ENCODE measurements at regions not wholly inside any gene's neighbourhood (a gene's known extent, or its start where the extent isn't known, plus 50 kb on each side); places are given as distances from the start of the nearest gene placed in this dataset.
A peak's percentile ranks its signal among the peaks of the same experiment; 100 is the strongest.
"Not testable (repeated sequence)": the region's sequence is repeated elsewhere in the genome, so short reads cannot be mapped to it uniquely, and the experiment has no call there.

DNA sequence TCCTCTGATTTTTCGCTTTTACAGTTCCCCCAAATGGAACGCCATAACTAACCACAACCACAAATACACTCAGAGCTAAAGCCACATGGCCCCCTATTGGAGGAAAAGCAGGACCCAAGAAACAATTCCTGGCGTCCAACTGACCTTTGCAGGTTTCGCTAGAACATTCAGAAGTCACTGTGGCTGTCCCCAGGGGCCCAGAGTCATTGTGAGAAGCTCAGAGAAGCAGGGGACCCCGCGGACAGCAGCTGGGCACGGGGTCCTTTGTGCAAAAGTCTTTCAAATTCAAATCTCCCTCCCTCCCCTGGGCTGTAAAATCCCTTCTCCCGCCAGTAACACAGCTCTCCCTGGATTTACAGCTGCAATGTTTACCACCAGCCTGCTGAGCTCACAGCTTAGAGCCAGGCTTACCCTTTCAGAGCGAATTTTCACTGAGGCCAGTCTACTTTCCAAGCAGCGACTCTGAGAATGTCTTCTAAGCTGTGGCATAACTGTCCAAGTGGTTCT is 214.8 kb downstream of the CRLF2 start:
- Histone ChIP-seq H3K9ac (no peak overlapping the region), H3K36me3 (ENCODE audit: control insufficient read depth, insufficient read depth, low read length) (no peaks in the 10 kb centered on the region)
- TF ChIP-seq, protein P1, sequence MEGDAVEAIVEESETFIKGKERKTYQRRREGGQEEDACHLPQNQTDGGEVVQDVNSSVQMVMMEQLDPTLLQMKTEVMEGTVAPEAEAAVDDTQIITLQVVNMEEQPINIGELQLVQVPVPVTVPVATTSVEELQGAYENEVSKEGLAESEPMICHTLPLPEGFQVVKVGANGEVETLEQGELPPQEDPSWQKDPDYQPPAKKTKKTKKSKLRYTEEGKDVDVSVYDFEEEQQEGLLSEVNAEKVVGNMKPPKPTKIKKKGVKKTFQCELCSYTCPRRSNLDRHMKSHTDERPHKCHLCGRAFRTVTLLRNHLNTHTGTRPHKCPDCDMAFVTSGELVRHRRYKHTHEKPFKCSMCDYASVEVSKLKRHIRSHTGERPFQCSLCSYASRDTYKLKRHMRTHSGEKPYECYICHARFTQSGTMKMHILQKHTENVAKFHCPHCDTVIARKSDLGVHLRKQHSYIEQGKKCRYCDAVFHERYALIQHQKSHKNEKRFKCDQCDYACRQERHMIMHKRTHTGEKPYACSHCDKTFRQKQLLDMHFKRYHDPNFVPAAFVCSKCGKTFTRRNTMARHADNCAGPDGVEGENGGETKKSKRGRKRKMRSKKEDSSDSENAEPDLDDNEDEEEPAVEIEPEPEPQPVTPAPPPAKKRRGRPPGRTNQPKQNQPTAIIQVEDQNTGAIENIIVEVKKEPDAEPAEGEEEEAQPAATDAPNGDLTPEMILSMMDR (IDR thresholded peaks at IDR 0.05) = no peak

DNA sequence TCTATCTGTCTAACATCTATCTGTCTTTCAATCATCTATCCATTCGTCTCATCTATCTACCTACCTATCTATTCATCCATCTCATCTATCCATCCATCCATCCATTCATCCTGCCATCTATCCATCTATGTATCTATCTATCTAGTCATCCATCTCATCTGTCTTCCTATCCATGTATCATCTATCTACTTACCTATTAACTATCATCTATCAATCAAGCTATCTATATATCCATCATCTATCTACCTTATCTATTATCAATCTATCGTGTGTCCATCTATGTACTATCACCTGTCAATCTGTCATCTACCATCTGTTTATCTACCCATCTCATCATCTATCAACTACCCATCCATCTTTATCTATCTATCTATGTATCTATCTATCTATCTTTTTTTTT is 217.7 kb downstream of the CRLF2 start:
- Histone ChIP-seq H3K36me3 (ENCODE audit: control insufficient read depth, insufficient read depth, low read length) (no peaks in the 10 kb centered on the region), H3K79me2 (no peaks in the 10 kb centered on the region), H3K9ac (no peak overlapping the region), H3K27me3 (ENCODE audit: control insufficient read depth, insufficient read depth, low read length) (no peaks in the 10 kb centered on the region), H3K27ac (no peak overlapping the region), H3K4me3 (ENCODE audit: low read depth, low read length) (no peak overlapping the region), H3K4me1 (no peaks in the 10 kb centered on the region), H3K4me2 (ENCODE audit: low read length) (no peak overlapping the region), H3K9me3 (ENCODE audit: control insufficient read depth, low read length) (no peaks in the 10 kb centered on the region), H2AFZ (no peak overlapping the region)
- TF ChIP-seq, protein P1 (IDR thresholded peaks at IDR 0.05) = no peak

More for the DNA sequence above, 214.8 kb downstream of the CRLF2 start:
- H2AFZ ChIP-seq = no peak overlapping the region
- no peak overlapping the region for H3K4me2 ChIP-seq (ENCODE audit: low read length)
- H3K4me3 ChIP-seq (ENCODE audit: low read depth, low read length) = no peak overlapping the region
- no peaks in the 10 kb centered on the region for H3K79me2 ChIP-seq
- H3K27me3 ChIP-seq (ENCODE audit: control insufficient read depth, insufficient read depth, low read length) = no peaks in the 10 kb centered on the region
- H3K9me3 ChIP-seq (ENCODE audit: control insufficient read depth, low read length) = no peaks in the 10 kb centered on the region
- H3K4me1 ChIP-seq = no peaks in the 10 kb centered on the region
- no peak overlapping the region for H3K27ac ChIP-seq

DNA sequence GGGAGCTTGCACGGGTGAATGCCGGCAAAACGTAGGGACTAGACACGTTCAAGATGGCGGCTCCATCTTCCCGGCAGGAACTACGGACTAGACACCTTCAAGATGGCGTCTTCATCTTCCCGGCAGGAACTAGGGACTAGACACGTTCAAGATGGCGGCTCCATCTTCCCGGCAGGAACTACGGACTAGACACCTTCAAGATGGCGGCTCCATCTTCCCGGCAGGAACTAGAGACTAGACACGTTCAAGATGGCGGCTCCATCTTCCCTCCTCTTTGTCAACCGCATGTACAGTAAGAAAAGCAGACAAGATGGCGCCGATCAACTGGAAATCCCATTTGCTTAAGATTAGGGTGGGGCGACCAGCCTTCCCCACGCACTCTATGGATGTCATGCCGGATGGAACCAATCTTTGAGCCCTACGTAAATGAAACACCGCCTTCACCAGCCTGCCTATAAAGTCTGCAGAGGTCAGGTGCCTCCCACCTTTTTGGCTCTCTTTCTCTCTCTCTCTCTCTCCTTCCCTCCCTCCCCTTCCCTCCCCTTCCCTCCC is 222.4 kb downstream of the CRLF2 start:
- H3K27ac ChIP-seq = no peak overlapping the region
- no peaks in the 10 kb centered on the region for H3K27me3 ChIP-seq (ENCODE audit: control insufficient read depth, insufficient read depth, low read length)
- TF ChIP-seq, protein P1 (IDR thresholded peaks at IDR 0.05) = no peak
- H3K9me3 ChIP-seq (ENCODE audit: control insufficient read depth, low read length) = no peaks in the 10 kb centered on the region
- peak overlapping the region; percentile 40 for H3K4me3 ChIP-seq (ENCODE audit: low read depth, low read length)
- no peak overlapping the region for H3K9ac ChIP-seq
- H2AFZ ChIP-seq = no peak overlapping the region
- no peaks in the 10 kb centered on the region for H3K79me2 ChIP-seq
- H3K36me3 ChIP-seq (ENCODE audit: control insufficient read depth, insufficient read depth, low read length) = no peaks in the 10 kb centered on the region
- H3K4me1 ChIP-seq = no peaks in the 10 kb centered on the region
- H3K4me2 ChIP-seq (ENCODE audit: low read length) = peak overlapping the region; percentile 42

DNA sequence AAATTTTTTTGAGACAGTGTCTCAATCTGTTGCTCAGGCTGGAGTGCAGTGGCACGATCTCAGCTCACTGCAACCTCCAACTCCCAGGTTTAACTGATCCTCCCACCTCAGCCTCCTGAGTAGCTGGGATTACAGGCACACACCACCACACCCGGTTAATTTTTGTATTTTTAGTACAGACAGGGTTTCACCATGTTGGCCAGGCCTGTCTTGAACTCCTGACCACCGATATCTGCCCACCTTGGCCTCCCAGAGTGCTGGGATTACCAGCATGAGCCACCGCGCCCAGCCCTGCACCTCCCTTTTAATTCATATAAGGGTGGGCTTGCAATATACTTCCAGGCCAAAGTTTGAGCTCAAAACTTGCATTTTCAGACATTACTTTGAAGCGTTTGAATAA is 223.9 kb downstream of the CRLF2 start:
- H3K36me3 ChIP-seq (ENCODE audit: control insufficient read depth, insufficient read depth, low read length); H3K79me2 ChIP-seq; H3K4me3 ChIP-seq (ENCODE audit: low read depth, low read length); H3K4me2 ChIP-seq (ENCODE audit: low read length); H2AFZ ChIP-seq; H3K9me3 ChIP-seq (ENCODE audit: control insufficient read depth, low read length); H3K27ac ChIP-seq; H3K9ac ChIP-seq; H3K27me3 ChIP-seq (ENCODE audit: control insufficient read depth, insufficient read depth, low read length); H3K4me1 ChIP-seq: not testable (repeated sequence)

DNA sequence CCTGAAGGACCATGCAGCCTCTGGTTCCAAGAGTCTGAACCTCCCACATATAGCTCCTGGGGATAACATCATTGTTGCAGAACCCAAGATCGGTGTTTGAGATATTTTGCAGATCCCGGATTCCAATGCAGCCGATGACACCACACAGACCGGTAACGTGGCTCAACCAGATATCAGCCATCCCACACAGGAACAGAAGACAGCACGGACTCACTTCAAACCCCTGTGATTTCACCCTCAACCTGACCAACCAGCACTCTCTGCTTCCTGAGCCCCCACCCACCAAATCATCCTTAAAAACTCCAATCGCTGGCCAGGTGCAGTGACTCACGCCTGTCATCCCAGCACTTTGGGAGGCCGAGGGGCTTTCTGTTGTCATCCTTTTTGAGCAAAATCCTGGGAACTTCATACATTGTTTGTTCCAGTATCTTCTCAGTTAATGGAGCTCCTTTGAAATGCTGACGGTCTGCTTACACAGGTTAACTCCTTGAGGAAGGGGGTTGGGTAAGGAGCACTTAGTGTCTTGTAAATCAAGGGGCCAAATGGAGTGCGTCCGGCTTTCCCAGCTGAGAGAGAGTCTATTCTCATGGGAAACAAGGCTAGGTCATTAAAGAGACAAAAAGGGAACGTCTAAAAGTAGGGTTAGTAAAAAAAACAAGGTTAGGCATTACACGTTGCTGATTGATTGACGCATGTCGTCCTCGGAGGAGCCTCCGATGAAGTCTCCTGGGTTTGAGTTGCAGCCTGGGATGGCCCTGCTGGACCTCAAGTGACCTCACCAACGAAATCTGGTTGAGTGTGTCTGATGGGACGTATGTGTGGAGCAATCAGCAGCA is 230.4 kb downstream of the CRLF2 start:
- TF ChIP-seq, protein P1 (IDR thresholded peaks at IDR 0.05) = no peak
- H3K79me2 ChIP-seq = no peaks in the 10 kb centered on the region
- H2AFZ ChIP-seq = no peak overlapping the region

More for the DNA sequence above, 230.4 kb downstream of the CRLF2 start:
- Histone ChIP-seq H3K27ac (no peak overlapping the region), H3K9ac (no peak overlapping the region), H3K9me3 (ENCODE audit: control insufficient read depth, low read length) (no peaks in the 10 kb centered on the region), H3K4me3 (ENCODE audit: low read depth, low read length) (no peak overlapping the region), H3K36me3 (ENCODE audit: control insufficient read depth, insufficient read depth, low read length) (no peaks in the 10 kb centered on the region), H3K27me3 (ENCODE audit: control insufficient read depth, insufficient read depth, low read length) (no peaks in the 10 kb centered on the region), H3K4me1 (no peaks in the 10 kb centered on the region), H3K4me2 (ENCODE audit: low read length) (no peak overlapping the region)

Data from parathyroid adenoma (tissue), 2 donors.